AML-193 (cell line): ENCODE measurements at regions not wholly inside any gene's neighbourhood (a gene's known extent, or its start where the extent isn't known, plus 50 kb on each side); places are given as distances from the start of the nearest gene placed in this dataset.

Experiments
- DNase-seq, 2 experiments: peaks; one replicate each; lab custom pipeline; 2025; lab: John Stamatoyannopoulos, UW

DNA sequence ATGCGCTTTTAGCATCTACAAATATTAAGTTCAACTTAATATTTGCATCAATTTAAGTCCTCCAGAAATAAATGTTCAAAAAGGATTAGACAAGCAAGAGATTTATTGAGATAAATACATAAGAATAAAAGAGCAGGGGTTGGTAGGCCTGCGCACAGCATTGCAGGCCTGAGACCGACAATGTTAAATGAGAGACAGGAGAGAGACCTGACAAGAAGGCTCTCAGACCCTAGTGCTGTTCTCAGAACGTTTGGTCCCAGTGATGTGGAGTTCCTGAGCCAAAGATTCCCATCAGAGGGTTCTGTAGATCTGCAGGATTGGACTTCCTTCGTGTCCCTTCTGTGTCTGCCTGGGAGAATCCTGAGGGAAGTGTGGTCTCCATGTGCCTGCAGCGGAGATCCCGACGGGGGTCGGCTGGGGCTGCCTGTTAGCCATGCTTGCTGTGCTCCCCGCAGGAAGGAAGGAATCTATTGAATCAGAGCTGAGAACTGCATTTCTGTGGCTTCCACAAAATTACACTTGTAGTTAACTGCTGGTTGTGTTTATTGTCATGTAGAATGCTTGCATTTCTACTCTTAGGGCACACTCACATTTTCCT, 369.9 kb upstream of the SLC10A2 start:
- DNase-seq, result no peak

DNA sequence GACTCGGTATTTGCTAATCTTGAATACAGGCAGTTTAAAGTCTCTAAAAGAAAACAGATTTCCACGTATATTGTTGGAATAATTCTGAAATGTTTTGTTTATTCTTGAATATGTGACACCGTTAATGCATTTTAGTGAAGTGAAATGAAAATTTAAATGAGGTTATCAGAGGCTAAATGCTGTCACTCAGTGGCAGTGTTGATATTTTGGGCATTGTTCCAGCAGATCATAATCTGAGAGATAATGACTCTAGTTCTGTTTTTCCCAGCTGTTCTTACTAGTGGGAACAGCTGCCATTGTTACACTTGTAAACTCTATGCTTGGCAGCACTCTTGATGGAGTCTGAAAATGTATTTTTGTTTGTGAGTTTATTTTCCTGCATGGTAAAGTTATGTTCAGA, 365.6 kb upstream of the SLC10A2 start:
- no peak for DNase-seq

GRCh38 chr13:103430368-103430767, 364.2 kb upstream of the SLC10A2 start:
- DNase-seq, result no peak

GRCh38 chr13:103410002-103410401, 343.8 kb upstream of the SLC10A2 start:
- no peak for DNase-seq

GRCh38 chr13:103406967-103407366, 340.8 kb upstream of the SLC10A2 start:
- no peak for DNase-seq

- DNase-seq, result no peak
Measured at GRCh38 chr13:103405297-103405696, 339.1 kb upstream of the SLC10A2 start.

GRCh38 chr13:103403814-103404213, 337.6 kb upstream of the SLC10A2 start:
- DNase-seq, result no peak

DNA sequence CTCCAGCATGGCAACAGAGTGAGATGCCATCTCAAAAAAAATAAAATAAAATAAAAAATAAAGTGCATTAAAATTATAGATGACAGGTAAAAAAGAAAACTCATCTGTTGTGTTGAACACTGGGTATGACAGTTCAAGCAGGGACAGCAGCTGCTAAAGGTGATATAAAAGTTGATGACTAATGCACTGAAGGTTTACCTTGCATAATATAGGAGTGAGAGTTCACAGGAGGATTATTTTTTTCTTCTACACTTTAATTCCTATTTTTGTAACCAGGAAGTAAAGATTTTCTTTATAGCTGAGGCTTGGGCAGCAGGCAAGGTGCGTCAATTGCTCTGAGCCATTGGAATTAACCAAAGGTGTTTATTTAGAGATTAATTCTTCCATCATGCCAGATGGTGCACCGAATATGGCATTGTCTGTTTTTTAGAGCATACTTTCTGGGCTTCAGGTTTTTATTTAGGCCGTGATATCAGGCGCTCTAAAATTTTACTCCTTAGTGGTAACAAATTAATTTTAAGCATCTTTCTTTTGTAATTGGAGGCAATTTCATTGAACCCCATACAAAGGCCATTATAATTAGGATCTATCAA, 337.0 kb upstream of the SLC10A2 start:
- DNase-seq, result no peak

DNA sequence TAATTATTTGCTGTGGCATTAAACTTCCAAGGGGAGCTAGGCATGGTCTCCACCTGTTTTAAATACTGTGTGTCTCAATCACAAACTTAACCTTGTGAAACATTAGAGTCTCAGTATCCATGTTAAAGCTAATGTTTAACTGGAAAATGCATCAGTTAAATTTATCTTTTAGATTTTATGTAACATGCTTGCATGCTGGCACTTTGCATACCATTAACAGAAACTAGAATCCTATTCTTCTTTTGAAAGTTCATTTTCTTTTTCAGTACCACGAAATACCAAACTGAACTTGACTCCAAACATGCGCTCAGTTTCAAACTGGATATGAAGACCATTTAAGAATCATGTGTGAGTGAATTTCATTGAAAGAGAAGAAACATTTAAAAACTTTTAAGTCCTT, 328.9 kb upstream of the SLC10A2 start:
- DNase-seq, result no peak

DNA sequence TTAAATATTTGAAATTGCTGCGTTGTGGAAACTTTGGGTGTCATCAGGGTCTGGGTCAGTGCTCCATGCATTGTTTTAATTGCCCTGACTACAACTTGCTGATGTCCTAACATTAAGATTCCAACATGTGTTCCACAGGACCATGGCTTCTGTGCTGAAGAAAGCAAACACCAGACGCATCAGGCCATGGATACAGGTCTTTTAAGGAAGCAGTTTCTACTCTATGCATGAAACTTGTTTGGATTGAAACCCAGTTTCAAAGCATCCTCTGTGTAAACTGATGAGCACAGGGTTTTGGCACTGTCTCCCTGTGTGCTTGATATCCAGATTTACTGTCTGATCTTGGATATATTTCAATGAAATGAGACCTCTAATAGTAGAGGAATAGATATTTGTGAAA, 328.4 kb upstream of the SLC10A2 start:
- DNase-seq, result no peak

- no peak for DNase-seq
Measured at GRCh38 chr13:103391936-103392335, 325.7 kb upstream of the SLC10A2 start.

- DNase-seq, result no peak
Measured at GRCh38 chr13:103388839-103389238, 322.6 kb upstream of the SLC10A2 start.

DNA sequence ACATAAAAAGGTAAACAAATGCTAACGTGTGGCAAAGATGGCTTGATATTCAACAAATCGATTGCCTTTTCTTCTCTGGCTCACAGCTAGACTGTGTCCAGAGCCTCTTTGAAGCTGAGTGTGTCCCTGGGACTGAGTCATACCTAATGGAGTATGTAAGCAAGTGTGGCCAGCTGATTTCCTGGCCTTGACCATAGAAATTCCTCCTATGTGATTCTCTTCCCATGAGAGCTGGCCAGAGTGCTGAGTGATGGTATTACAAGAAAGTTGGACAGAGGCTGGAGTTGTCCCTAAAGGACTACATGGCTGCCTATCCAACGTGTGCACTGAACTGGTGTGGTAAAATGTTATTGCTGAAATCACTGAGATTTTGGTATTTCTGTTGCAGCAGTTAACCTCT, 320.1 kb upstream of the SLC10A2 start:
- DNase-seq, result no peak

GRCh38 chr13:103373916-103374315, 307.7 kb upstream of the SLC10A2 start:
- no peak for DNase-seq

DNA sequence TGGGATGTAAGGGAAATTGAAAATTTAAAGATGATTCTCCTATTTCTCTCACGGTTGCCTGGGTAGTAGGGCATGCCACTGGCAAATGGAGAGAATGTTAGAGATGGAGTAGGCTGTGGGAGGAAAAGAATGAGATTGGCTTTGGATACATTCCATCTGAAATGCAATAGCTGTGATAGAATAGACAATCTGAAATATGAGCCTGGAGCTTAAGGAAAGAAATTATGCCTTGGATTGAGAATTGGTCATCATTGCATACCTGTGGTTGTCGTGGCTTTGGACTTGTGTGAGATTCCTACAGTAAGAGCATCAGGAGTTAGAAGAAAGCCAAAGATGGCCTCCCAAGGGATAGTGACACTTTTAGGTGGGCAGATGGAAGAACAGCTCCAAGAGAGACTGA, 305.1 kb upstream of the SLC10A2 start:
- no peak for DNase-seq

- DNase-seq, result no peak
Measured at GRCh38 chr13:103370790-103371189, 304.6 kb upstream of the SLC10A2 start.

- no peak for DNase-seq
Measured at GRCh38 chr13:103358255-103358932, 292.2 kb upstream of the SLC10A2 start.

DNA sequence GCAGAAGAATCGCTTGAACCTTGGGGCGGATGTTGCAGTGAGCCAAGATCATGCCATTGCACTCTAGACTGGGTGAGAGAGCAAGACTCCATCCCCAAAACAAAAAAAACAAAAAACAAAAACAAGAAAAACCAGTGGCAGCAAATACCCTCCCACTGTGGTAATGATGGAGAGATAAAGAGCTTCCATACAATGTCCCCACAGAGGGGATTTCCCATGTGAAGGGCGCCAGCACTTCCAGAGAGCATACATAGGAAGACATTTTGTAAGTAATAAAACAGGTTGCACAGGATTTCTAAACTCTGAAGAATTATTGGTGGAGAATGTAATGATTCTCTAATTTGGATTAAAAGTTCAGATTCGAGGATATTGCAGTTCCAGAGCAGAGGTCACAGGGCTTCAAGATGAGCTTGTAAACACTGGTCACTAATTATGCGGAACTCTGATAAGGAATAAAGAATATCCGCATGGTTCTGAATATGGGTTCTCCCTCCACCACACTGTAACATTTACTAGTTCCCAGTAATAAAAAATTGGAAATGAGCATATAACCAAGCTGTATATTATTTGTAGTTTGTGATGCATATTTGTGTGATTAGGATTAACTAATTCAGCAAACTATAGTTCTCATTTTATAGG, 290.1 kb upstream of the SLC10A2 start:
- no peak for DNase-seq

- no peak for DNase-seq
Measured at GRCh38 chr13:103354171-103354570, 288.0 kb upstream of the SLC10A2 start.

DNA sequence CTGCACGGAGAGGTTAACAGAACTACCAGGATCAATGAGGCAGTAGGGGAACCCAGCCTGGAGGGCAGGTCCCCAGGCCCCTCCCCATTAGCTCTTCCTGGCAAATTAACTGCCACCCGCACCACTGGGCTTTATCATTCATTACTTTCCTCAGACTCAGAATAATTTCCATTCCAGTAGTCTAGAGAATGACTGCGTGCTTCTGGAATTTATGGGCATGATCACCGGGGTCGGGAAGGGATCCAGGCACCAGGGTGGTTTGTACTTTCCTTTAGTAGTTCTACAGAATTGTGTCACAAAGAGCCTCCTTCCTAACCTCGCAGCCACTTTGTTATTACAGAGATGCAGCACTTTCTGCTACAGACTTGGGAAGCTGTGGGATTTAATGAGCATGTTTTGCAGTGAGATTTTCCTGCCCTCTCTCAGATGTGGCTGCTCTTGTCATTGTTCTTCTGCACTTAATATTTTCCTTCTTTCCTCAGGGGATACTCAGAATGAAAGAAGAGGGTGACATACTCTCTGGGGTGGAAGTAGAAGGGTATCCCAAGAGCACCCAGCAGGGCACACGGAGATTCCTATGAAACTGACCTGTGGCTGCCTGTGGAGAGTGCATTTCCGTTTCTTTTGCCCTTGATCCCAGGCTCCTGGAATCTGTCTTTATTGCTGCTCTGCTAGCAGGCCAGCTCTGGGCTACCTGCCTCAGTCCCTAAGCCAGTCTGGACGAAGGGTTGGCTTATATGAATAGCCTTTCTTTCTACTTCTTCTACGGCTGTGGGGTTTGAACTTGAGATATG, 285.0 kb upstream of the SLC10A2 start:
- no peak for DNase-seq

- DNase-seq, result no peak
Measured at GRCh38 chr13:103350147-103350546, 283.9 kb upstream of the SLC10A2 start.

DNA sequence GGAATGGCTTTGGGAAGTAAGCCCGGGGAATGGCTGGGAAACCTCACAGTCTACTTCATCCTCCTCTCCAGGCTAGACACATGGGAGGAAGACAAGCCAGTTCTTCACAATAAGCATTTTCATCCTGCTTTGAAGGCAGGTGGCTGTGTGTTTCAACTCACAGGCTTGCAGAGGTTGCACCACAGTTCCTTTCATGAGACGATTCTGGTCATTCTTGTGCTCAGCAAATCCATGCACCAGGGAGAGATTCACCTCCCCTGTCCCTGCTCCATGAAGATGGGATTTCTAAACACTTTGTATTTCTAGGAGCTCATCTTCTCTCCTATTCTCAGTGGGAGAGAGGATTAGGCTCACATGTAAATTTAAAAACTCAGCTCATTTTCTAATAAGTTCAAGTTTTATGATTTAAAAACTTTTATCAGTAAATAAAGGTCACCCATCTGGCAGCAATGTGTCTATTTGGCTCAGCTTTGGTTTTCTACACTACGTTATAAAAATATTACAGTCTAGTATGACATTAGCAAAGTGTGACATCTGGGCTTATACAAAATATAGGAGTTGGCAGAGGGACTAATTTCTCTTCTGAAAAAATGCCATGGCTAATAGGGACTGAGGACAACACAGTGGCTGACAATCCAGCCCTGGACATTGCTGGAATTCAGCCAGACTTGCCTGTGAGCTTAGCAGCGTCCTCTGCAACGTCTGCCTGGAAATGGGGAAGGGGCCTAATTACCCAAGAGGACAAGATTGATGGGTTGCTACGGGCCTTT, 283.2 kb upstream of the SLC10A2 start:
- DNase-seq, result no peak
